AG04450 (cell line): ENCODE measurements at regions not wholly inside any gene's neighbourhood (a gene's known extent, or its start where the extent isn't known, plus 50 kb on each side); places are given as distances from the start of the nearest gene placed in this dataset.

ENCODE experiments used
- CTCF ChIA-PET: fragments of 300-600, 350-600 bp; formaldehyde crosslinking; extraction: SDS; loops from one replicate; lab custom pipeline; 2022; ENCODE audit warnings: antibody characterized with exemption, inconsistent platforms; lab: Charles Lee
- POLR2A ChIA-PET: fragments of 350-600 bp; formaldehyde crosslinking; extraction: SDS; loops from one replicate; lab custom pipeline; 2021; ENCODE audit warnings: antibody characterized with exemption, inconsistent platforms; lab: Yijun Ruan, JAX
- DNase-seq: peaks from one replicate; pipeline ENCODE4 v3.0.0-alpha.2; 2011; ENCODE audit warnings: low read depth, low spot score
- H3K27ac ChIP-seq: one replicate; pipeline ENCODE4 v1.5.1; 2012; ENCODE audit warnings: low read depth, low read length, control low read depth
- H3K27me3 ChIP-seq: one replicate; pipeline ENCODE4 v1.6.0; 2012; ENCODE audit warnings: low read length; ENCODE audit not compliant: control insufficient read depth, insufficient read depth
- H3K4me3 ChIP-seq: 2 replicates; pipeline ENCODE4 v1.5.1; 2011; ENCODE audit warnings: mild to moderate bottlenecking, low read depth, low read length, control low read depth
- H3K9me3 ChIP-seq: 2 replicates; pipeline ENCODE4 v1.5.1; 2012; ENCODE audit warnings: low read length; ENCODE audit not compliant: control insufficient read depth, insufficient read depth
- TF ChIP-seq, protein P1 (sequence below): IDR thresholded peaks from 2 replicates; pipeline ENCODE4 v1.5.1; 2011; ENCODE audit warnings: low read depth, low read length, control low read depth, inconsistent platforms

GRCh38 chr5:167311340-167311739 is 980.1 kb upstream of the WWC1 start:
- DNase-seq = no peak
- Histone ChIP-seq H3K9me3 (no peaks in the 10 kb centered on the region), H3K27ac (no peak overlapping the region), H3K4me3 (no peak overlapping the region), H3K27me3 (peaks cover 2% of the 10 kb centered on the region)
- POLR2A ChIA-PET = no interaction called here
- TF ChIP-seq, protein P1, sequence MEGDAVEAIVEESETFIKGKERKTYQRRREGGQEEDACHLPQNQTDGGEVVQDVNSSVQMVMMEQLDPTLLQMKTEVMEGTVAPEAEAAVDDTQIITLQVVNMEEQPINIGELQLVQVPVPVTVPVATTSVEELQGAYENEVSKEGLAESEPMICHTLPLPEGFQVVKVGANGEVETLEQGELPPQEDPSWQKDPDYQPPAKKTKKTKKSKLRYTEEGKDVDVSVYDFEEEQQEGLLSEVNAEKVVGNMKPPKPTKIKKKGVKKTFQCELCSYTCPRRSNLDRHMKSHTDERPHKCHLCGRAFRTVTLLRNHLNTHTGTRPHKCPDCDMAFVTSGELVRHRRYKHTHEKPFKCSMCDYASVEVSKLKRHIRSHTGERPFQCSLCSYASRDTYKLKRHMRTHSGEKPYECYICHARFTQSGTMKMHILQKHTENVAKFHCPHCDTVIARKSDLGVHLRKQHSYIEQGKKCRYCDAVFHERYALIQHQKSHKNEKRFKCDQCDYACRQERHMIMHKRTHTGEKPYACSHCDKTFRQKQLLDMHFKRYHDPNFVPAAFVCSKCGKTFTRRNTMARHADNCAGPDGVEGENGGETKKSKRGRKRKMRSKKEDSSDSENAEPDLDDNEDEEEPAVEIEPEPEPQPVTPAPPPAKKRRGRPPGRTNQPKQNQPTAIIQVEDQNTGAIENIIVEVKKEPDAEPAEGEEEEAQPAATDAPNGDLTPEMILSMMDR = no peak
- CTCF ChIA-PET = no interaction called here

DNA sequence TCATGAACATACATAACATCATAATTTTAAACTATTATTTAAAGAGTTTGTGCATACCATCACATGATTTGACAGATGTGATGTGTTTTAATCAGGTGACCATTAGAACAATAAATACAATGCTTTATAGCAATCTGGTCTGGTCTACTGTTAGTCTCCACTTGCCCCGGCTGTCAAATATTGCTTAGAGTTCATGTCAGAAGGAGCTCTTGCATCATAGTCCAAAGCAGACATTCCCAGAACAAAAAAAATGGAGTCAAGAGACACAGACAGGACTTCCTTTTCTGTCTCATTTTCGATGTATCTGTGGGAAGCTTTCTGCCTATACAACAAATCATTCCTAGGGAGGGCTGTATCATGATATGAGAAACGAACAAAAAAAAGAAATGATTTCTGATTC is 979.2 kb upstream of the WWC1 start:
- H3K9me3 ChIP-seq = no peaks in the 10 kb centered on the region
- CTCF ChIA-PET = no interaction called here
- POLR2A ChIA-PET = no interaction called here
- TF ChIP-seq, protein P1 = no peak
- no peak overlapping the region for H3K27ac ChIP-seq
- H3K4me3 ChIP-seq = no peak overlapping the region
- H3K27me3 ChIP-seq = no peaks in the 10 kb centered on the region
- DNase-seq = no peak

GRCh38 chr5:167315762-167316161 is 975.7 kb upstream of the WWC1 start:
- no peak for DNase-seq
- H3K9me3 ChIP-seq = no peaks in the 10 kb centered on the region
- no peaks in the 10 kb centered on the region for H3K27me3 ChIP-seq
- POLR2A ChIA-PET = no interaction called here
- CTCF ChIA-PET = no interaction called here
- TF ChIP-seq, protein P1 = no peak
- no peak overlapping the region for H3K4me3 ChIP-seq
- no peak overlapping the region for H3K27ac ChIP-seq

DNA sequence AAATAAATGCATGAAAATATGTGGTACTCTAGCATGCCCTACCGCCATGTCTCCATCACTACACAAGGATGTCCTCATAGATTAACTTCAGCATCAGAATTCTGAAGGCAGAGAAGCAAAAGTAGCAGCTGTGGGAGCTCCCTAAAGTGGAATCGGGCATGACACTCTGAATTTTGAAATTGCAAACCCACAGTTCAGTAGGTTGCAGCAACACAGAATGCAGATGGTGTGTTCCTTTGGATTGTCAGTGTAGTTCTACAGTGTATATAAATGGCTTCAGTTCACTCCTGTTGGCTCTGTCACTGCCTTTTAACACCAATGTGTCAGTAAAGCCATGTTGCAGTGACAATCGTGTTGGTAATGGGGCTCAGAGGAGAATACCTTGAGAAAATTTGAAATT is 973.6 kb upstream of the WWC1 start:
- H3K27me3 ChIP-seq = no peaks in the 10 kb centered on the region
- DNase-seq = no peak
- ChIA-PET POLR2A (no interaction called here), CTCF (interaction anchor here (0.5 to 1.0 kb wide), 3 partner anchors 266 to 1688 kb away, joined by 3 read pairs; no protein-coding TSS in a partner anchor)
- no peak overlapping the region for H3K27ac ChIP-seq
- TF ChIP-seq, protein P1 = peak; percentile 34
- H3K4me3 ChIP-seq = no peak overlapping the region
- no peaks in the 10 kb centered on the region for H3K9me3 ChIP-seq

GRCh38 chr5:167319243-167319642 is 972.2 kb upstream of the WWC1 start:
- POLR2A ChIA-PET = no interaction called here

More at GRCh38 chr5:167319243-167319642, 972.2 kb upstream of the WWC1 start:
- TF ChIP-seq, protein P1 = no peak
- Histone ChIP-seq H3K27me3 (no peaks in the 10 kb centered on the region), H3K4me3 (no peak overlapping the region), H3K27ac (no peak overlapping the region), H3K9me3 (no peaks in the 10 kb centered on the region)
- CTCF ChIA-PET = no interaction called here
- DNase-seq = no peak
